MV-4-11 (cell line): ENCODE measurements at regions not wholly inside any gene's neighbourhood (a gene's known extent, or its start where the extent isn't known, plus 50 kb on each side); places are given as distances from the start of the nearest gene placed in this dataset.

Source experiments
- DNase-seq: peaks from one replicate; lab custom pipeline; 2025; lab: John Stamatoyannopoulos, UW

DNA sequence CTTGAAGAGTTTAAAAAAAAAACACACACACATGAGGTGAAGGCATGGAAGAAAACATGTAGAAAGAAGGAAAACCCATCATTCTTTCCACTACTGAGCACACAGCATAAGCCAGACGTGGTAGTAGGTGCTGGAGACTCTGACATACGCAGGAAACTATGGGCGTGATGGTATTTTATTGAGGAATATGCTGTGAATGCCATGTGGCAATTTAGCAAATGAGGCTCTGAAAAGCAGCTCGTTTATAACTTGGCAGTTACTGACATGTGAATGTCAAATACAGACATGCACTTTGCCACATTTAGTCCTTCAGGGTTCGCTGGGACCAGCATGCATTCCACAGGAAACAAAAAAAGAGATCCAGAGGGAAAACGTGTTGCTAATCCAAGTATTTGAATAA lies 74.3 kb upstream of the IFNAR2 start:
- DNase-seq: no peak

DNA sequence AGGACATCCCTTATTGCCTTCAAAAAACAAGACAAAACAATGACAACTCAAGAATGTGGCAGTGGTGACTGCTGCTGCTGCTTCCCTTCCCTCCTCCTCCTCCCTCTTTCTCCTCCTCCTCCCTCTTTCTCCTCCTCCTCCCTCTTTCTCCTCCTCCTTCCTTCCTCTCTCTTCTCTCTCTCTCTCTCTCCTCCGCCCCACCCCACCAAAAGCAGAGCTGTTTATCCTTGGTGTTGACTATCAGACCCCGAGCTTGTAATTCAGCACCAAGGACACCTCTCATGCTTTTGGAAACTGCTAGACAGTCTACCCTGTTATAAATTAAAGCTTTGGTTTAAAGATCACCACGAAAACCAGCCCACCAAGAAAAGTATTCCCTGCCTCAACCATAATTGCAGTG lies 72.4 kb upstream of the IFNAR2 start:
- no peak for DNase-seq

DNA sequence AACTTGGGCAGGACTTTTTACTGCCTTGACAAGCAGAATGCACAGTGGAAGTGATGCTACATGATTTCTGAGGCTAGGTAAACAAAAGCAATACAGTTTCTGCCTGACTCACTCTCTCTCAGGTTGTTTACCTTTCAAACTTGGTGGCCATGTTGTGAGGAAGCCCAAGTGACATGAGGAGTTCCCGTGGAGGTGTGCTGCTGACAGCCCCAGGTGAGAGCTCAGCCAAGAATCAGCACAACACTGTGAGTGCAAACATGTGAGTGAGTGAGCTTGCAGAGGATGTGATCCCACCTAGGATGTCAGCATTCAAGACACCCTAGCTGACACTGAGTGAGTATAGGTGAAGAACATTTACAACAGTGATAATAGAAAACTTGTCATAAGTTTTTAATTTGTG lies 71.1 kb upstream of the IFNAR2 start:
- DNase-seq: no peak

DNA sequence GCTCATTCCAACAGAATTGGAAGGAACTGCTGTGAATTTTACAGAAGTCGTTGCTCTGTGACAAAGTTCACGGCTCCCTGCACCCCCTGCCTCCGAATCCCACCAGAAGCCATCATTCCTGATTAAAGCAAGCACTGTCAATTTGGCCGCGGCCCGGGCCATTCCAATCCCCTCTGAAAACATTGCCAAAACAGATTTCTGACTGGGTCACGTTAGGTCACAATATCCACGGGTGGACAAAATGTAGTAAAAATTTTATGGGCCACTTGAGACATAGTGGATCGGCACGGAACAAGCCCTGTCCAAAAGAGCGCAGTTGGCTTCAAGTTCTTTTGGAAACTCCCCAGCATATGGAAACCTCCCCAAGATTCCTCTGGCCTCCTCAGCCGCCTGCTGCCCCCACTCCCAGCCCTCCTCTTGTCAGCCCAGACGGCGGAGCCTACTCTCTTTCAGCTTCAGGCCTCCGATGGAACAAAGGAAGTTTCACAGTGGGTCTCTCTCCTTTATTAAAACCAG lies 67.2 kb upstream of the IFNAR2 start:
- no peak for DNase-seq

DNA sequence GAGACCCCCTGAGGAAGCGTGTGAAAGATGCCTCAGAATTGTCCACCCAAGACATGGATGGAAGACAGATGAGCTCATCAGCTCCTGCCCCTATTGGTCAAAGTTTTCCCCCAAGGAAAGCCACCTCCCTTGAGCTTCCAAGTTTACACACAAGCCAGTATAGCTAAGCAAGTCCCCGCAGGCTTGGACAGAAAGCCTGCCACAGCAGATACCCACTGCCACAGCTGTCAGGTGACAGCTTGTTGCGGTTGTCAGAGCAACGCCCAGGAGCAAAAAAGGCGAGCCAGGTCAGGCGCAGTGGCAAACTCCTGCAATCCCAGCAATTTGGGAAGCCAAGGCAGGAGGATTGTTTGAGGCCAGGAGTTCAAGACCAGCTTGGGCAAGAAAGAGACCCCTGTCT lies 60.9 kb upstream of the IFNAR2 start:
- no peak for DNase-seq

DNA sequence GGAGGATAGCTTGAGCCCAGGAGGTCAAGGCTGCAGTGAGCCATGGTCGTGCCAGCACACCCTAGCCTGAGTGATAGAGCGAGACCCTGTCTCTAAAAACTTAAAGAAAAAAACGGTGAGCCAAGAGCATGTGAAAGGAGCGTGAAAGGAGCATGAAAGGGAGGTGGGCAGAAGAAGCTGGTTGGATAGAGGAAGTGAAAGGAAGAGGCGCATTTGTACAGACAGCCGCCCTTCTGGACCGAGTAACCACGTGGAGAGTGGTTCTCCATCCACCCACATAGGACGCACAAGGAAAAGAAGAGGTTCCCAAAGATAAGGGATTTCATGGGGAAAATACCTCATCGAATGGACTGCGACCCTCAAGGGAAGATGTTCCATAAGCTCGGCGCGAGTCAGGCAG lies 60.4 kb upstream of the IFNAR2 start:
- DNase-seq: peak; percentile 74

DNA sequence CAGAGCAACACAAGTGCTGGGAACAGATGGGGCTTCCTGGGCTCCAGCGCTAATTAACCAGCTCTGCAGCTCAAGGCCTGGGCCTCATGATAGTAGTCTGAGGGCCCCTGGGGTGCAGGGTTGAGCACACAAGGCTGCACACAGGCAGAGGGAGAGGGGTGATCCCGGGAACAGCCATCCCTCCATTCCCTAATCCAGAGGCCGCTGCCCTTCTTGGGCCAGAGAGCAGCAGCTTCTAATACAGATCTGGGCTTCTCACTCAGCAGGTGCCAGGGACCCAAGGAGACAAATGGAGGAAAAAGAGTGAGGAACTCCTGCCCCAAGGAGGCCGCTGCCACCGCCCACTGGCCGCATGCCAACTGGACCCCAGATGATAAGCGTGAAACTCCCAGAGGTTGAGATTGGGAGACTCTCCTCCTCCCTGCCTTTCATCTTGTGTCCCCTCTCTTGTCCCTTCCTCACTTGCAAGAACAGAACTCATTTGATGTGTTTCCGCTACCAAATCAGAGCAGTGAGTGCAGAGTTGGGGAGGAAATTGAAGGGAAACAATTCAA lies 58.0 kb upstream of the IFNAR2 start:
- DNase-seq: no peak

DNA sequence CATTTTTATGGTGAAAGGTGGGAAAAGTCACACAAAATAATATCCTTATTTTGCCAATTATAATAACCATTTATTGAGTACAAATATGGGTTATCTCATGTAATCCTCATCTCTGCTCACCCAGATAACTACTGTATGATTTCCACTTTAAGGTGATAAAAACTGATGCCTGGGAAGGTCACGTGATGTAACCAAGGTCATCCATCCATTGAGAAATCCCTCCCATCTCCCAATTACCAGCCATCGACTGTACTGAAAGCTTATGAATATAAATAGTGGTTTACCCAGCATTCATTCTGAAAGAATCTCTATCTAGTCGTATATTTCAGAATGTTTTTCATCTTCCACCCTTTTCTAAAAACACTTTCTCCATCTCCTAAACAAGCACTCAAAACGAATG lies 55.0 kb upstream of the IFNAR2 start:
- no peak for DNase-seq
